ENCODE measurements at regions not wholly inside any gene's neighbourhood (a gene's known extent, or its start where the extent isn't known, plus 50 kb on each side); places are given as distances from the start of the nearest gene placed in this dataset.

DNA sequence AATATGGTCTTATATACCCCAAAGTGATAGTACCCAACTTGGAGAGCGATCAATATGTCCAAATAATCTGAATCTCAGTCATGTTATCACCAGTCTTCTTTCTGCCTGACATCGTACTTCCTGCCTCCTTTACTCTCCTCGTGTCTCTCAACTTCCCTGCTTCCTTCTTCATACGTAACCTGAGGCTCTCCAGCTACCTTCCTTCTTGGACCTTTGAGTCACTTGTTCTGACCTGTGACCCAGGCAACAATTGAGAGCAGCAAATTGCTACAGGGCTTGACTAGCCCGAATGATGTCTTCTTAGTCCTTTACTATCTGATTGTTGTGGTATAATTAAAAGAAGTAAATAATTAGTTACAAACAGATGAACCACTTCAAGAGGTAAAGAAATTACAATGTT lies 145.9 kb upstream of the MBNL1 start:
- TF ChIP-seq, protein P1, sequence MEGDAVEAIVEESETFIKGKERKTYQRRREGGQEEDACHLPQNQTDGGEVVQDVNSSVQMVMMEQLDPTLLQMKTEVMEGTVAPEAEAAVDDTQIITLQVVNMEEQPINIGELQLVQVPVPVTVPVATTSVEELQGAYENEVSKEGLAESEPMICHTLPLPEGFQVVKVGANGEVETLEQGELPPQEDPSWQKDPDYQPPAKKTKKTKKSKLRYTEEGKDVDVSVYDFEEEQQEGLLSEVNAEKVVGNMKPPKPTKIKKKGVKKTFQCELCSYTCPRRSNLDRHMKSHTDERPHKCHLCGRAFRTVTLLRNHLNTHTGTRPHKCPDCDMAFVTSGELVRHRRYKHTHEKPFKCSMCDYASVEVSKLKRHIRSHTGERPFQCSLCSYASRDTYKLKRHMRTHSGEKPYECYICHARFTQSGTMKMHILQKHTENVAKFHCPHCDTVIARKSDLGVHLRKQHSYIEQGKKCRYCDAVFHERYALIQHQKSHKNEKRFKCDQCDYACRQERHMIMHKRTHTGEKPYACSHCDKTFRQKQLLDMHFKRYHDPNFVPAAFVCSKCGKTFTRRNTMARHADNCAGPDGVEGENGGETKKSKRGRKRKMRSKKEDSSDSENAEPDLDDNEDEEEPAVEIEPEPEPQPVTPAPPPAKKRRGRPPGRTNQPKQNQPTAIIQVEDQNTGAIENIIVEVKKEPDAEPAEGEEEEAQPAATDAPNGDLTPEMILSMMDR (IDR thresholded peaks at IDR 0.05) = no peak
- TF ChIP-seq POLR2AphosphoS5 (IDR thresholded peaks at IDR 0.05) (no peak), POLR2A (IDR thresholded peaks at IDR 0.05) (no peak), EP300 (IDR thresholded peaks at IDR 0.05) (no peak)

Measured in gastroesophageal sphincter (tissue), 3 donors.